Prostate gland (tissue), 2 donors: ENCODE measurements at regions not wholly inside any gene's neighbourhood (a gene's known extent, or its start where the extent isn't known, plus 50 kb on each side); places are given as distances from the start of the nearest gene placed in this dataset.

Experiments used
- DNase-seq: peaks from one replicate; pipeline ENCODE4 v3.0.0-alpha.2; 2019; ENCODE audit warnings: low spot score
- H3K27ac ChIP-seq, 2 donors: fragments of 200-600 bp; sonication (generic); 2 replicates each; pipeline ENCODE4 v1.5.1; 2017 to 2019
- H3K27me3 ChIP-seq: fragments of 200-600 bp; sonication (generic); replicated peaks from 2 replicates; pipeline ENCODE4 v1.5.1; 2019; ENCODE audit not compliant: insufficient read depth
- H3K36me3 ChIP-seq, 2 donors: fragments of 200-600 bp; sonication (generic); 1 replicate in 1 of 2; 2 replicates in 1 of 2; pipeline versions ENCODE4 v1.5.1 to v1.8.1; 2017 to 2019
- H3K4me1 ChIP-seq: fragments of 200-600 bp; sonication (generic); replicated peaks from 2 replicates; pipeline ENCODE4 v1.5.1; 2019
- H3K4me3 ChIP-seq, 2 donors: fragments of 200-600 bp; sonication (generic); 2 replicates each; pipeline ENCODE4 v1.5.1; 2017 to 2019
- H3K9me3 ChIP-seq: fragments of 200-600 bp; sonication (generic); 2 replicates; pipeline ENCODE4 v1.5.1; 2017
- CTCF ChIP-seq, 4 experiments: fragments of 200-600 bp in 2 of 4; fragments of 450-650 bp in 2 of 4; sonication (generic) in 2 of 4; IDR thresholded peaks; 1 replicate in 3 of 4; 2 replicates in 1 of 4; pipeline ENCODE4 v1.5.1; 2016 to 2019; ENCODE audit warnings: antibody characterized with exemption in 4 of 4, mild to moderate bottlenecking in 2 of 4, moderate library complexity in 2 of 4
- POLR2A ChIP-seq: fragments of 450-650 bp; IDR thresholded peaks from one replicate; pipeline ENCODE4 v1.6.1; 2016; ENCODE audit warnings: antibody characterized with exemption, mild to moderate bottlenecking
- POLR2AphosphoS5 ChIP-seq: sonication (generic); formaldehyde crosslinking; IDR thresholded peaks from one replicate; pipeline ENCODE4 v1.6.1; 2017; ENCODE audit warnings: antibody characterized with exemption
- WGBS: methylation state at CpG from one replicate; pipeline ENCODE4 v1.1.5; 2018; 5-methylcytosine and 5-hydroxymethylcytosine counted together
- intact Hi-C: fragments of 100-400 bp; cut with DNase I; formaldehyde crosslinking; loops from one replicate; pipeline ENCODE4 v1.14.2; 2022

GRCh38 chr9:86526021-86526420 is 171.8 kb upstream of the TUT7 start:
- Histone ChIP-seq H3K9me3 (no peaks in the 10 kb centered on the region), H3K27me3 (no peaks in the 10 kb centered on the region), H3K4me3 (no peak overlapping the region), H3K4me1 (no peaks in the 10 kb centered on the region), H3K36me3 (no peaks in the 10 kb centered on the region), H3K27ac (no peak overlapping the region)
- intact Hi-C loops, result no loop called here
- DNase-seq, result no peak
- TF ChIP-seq CTCF (IDR thresholded peaks at IDR 0.05) (no peak), POLR2A (no peak), POLR2AphosphoS5 (no peak)
- WGBS, result 41% methylated on average over 6 of the region's 6 CpGs

DNA sequence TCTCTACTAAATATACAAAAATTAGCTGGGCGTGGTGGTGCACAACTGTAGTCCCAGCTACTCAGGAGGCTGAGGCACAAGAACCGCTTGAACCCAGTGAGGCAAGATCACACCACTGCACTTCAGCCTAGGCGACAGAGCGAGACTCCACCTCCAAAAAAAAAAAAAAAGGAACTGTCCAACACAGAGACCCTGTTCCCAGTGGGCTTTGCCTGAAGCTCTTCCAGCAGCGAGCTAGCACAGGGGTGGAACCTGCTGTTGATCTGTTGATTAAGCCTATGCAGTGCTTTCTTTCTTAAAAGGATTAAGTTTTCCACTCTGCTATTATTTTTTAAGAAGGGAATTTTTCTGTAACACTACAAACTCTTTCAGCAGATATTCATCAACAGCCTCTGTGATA is 171.0 kb upstream of the TUT7 start:
- no peak overlapping the region for H3K27ac ChIP-seq
- H3K4me1 ChIP-seq, result no peaks in the 10 kb centered on the region
- no peaks in the 10 kb centered on the region for H3K27me3 ChIP-seq
- WGBS, result 84% methylated on average over 5 of the region's 5 CpGs
- DNase-seq, result no peak
- no peak overlapping the region for H3K4me3 ChIP-seq
- H3K9me3 ChIP-seq, result no peaks in the 10 kb centered on the region
- TF ChIP-seq POLR2A, result no peak
- no peak for TF ChIP-seq CTCF (IDR thresholded peaks at IDR 0.05)
- intact Hi-C loops, result no loop called here
- no peaks in the 10 kb centered on the region for H3K36me3 ChIP-seq

DNA sequence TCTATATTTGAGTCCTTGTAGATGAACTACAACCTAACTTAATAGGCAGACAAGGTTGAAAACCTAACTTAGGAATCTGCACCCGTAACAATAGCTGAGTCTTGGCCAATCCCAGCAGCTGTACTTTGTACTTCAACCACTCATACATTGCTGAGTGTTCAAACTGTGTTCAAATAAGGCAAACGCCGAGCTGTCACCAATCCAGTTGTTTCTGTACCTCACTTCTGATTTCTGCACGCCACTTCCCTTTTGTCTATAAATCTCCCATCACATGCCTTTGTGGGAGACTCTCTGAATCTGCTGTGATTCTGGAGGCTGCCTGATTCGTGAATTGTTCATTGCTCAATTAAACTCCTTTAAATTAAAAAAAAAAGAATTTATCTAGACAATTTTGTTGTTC is 167.8 kb upstream of the TUT7 start:
- TF ChIP-seq POLR2A (no peak), POLR2AphosphoS5 (no peak), CTCF (IDR thresholded peaks at IDR 0.05) (no peak)
- no peak overlapping the region for H3K4me3 ChIP-seq
- peak overlapping the region; percentile 31 to 62 for H3K27ac ChIP-seq
- 53% methylated on average over 5 of the region's 5 CpGs for WGBS
- no peaks in the 10 kb centered on the region for H3K9me3 ChIP-seq
- H3K36me3 ChIP-seq, result no peaks in the 10 kb centered on the region
- H3K4me1 ChIP-seq, result no peaks in the 10 kb centered on the region
- no peaks in the 10 kb centered on the region for H3K27me3 ChIP-seq
- intact Hi-C loops, result no loop called here
- DNase-seq, result no peak

DNA sequence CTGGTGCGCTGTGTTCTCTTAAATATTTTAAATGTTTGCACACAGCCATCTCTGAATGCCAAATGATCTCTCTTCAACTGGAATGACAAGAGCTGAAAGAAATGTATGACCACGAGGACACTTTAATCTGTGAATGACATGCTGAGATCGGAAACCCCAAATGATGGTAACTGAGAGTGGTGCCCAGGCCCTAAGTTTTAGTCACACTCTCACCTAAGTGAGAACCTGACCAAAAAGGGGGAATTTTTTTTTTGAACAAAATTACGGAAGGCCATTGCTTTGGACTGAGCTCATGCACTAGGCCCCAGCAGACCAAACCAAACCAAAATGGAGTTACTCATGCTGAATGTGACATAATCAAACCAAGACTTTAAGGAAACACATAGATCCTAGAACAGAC is 167.1 kb upstream of the TUT7 start:
- 70% methylated on average over 4 of the region's 4 CpGs for WGBS
- intact Hi-C loops, result no loop called here
- DNase-seq, result peak; percentile 23

GRCh38 chr9:86519066-86519615 is 164.9 kb upstream of the TUT7 start:
- intact Hi-C loops, result no loop called here
- H3K27ac ChIP-seq, result peak overlapping the region in 1 of 2 donors; percentile 62
- H3K9me3 ChIP-seq, result no peaks in the 10 kb centered on the region
- DNase-seq, result no peak
- H3K27me3 ChIP-seq, result no peaks in the 10 kb centered on the region
- H3K36me3 ChIP-seq, result no peaks in the 10 kb centered on the region
- H3K4me1 ChIP-seq, result no peaks in the 10 kb centered on the region
- TF ChIP-seq CTCF (IDR thresholded peaks at IDR 0.05), result no peak
- peak; percentile 24 for TF ChIP-seq POLR2AphosphoS5
- no peak overlapping the region for H3K4me3 ChIP-seq

More for the DNA sequence above, 167.1 kb upstream of the TUT7 start:
- H3K27me3 ChIP-seq, result no peaks in the 10 kb centered on the region
- H3K36me3 ChIP-seq, result no peaks in the 10 kb centered on the region
- H3K27ac ChIP-seq, result peak overlapping the region; percentile 31 to 62
- H3K4me3 ChIP-seq, result no peak overlapping the region
- no peaks in the 10 kb centered on the region for H3K4me1 ChIP-seq
- H3K9me3 ChIP-seq, result no peaks in the 10 kb centered on the region
- TF ChIP-seq POLR2A (no peak), POLR2AphosphoS5 (peak; percentile 76)
